Kidney (tissue), 13 donors: ENCODE measurements at regions not wholly inside any gene's neighbourhood (a gene's known extent, or its start where the extent isn't known, plus 50 kb on each side); places are given as distances from the start of the nearest gene placed in this dataset.

Experiments
- DNase-seq, 5 donors: peaks; one replicate each; pipeline ENCODE4 v3.0.0-alpha.2; 2013 to 2020
- FAIRE-seq: peaks from 2 replicates; lab custom pipeline; 2012; peaks lifted over from hg19 to GRCh38; lab: Jason Lieb, UNC
- H3K27ac ChIP-seq, 2 donors: one replicate each; pipeline ENCODE4 v1.7.0; 2013; ENCODE audit warnings: low read depth in 2 of 2, low read length in 2 of 2, inconsistent platforms in 1 of 2
- H3K27me3 ChIP-seq: one replicate; pipeline ENCODE4 v1.7.1; 2013; ENCODE audit warnings: low read length, inconsistent platforms; ENCODE audit not compliant: control insufficient read depth, insufficient read depth
- H3K36me3 ChIP-seq, 3 donors: one replicate each; pipeline versions ENCODE4 v1.7.0 to v1.7.1; 2013; ENCODE audit warnings: low read length in 3 of 3, control low read depth in 1 of 3, inconsistent platforms in 1 of 3; ENCODE audit not compliant: insufficient read depth in 3 of 3, control insufficient read depth in 2 of 3
- H3K4me1 ChIP-seq, 3 donors: one replicate each; pipeline versions ENCODE4 v1.7.0 to v1.7.1; 2013; ENCODE audit warnings: low read length in 3 of 3, inconsistent platforms in 1 of 3, low read depth in 1 of 3; ENCODE audit not compliant: control insufficient read depth in 2 of 3, insufficient read depth in 2 of 3
- H3K4me3 ChIP-seq, 3 donors: one replicate each; pipeline versions ENCODE4 v1.7.0 to v1.8.1; 2013; ENCODE audit warnings: low read length in 3 of 3, control low read depth in 1 of 3, inconsistent platforms in 1 of 3
- H3K9ac ChIP-seq, 3 donors: one replicate each; pipeline versions ENCODE4 v1.7.0 to v1.7.1; 2013; ENCODE audit warnings: low read length in 3 of 3, control low read depth in 1 of 3, inconsistent platforms in 1 of 3
- H3K9me3 ChIP-seq, 3 donors: one replicate each; pipeline versions ENCODE4 v1.7.0 to v1.7.1; 2013; ENCODE audit warnings: low read length in 3 of 3, control low read depth in 1 of 3, inconsistent platforms in 1 of 3; ENCODE audit not compliant: control insufficient read depth in 2 of 3, insufficient read depth in 1 of 3
- CTCF ChIP-seq: IDR thresholded peaks from 3 replicates; pipeline ENCODE4 v1.5.1; 2012; ENCODE audit warnings: mild to moderate bottlenecking, moderate library complexity, borderline replicate concordance; ENCODE audit not compliant: insufficient read depth; ENCODE audit errors: extremely low read depth
- intact Hi-C: fragments of 100-400 bp; cut with DNase I; formaldehyde crosslinking; loops from one replicate; pipeline ENCODE4 v1.11.1; 2022
- donor health status: control.
- donor health status: control.
- donor health status: control.
- donor health status: control.
- donor health status: control.
- donor health status: DM: yes; HTN: yes; CAD: no.
- donor health status: Normal renal cell carcinoma (clear cell type).

GRCh38 chr11:92752122-92752521, 217.3 kb upstream of the MTNR1B start:
- Histone ChIP-seq H3K27me3 (no peaks in the 10 kb centered on the region), H3K9ac (no peak overlapping the region), H3K4me3 (no peak overlapping the region), H3K36me3 (no peaks in the 10 kb centered on the region), H3K9me3 (no peaks in the 10 kb centered on the region), H3K4me1 (no peaks in the 10 kb centered on the region), H3K27ac (no peak overlapping the region)
- no peak for TF ChIP-seq CTCF
- DNase-seq (no peak), FAIRE-seq (no peak)
- intact Hi-C loops: no loop called here

GRCh38 chr11:92753161-92753560, 216.3 kb upstream of the MTNR1B start:
- intact Hi-C loops: no loop called here
- no peak for FAIRE-seq
- DNase-seq: no peak

GRCh38 chr11:92758241-92758780, 211.1 kb upstream of the MTNR1B start:
- TF ChIP-seq CTCF: no peak
- no peaks in the 10 kb centered on the region for H3K36me3 ChIP-seq
- DNase-seq: no peak
- no peak for FAIRE-seq
- H3K4me1 ChIP-seq: no peaks in the 10 kb centered on the region
- no peaks in the 10 kb centered on the region for H3K9me3 ChIP-seq
- intact Hi-C loops: no loop called here
- no peak overlapping the region for H3K27ac ChIP-seq
- H3K9ac ChIP-seq: no peak overlapping the region
- H3K4me3 ChIP-seq: no peak overlapping the region
- H3K27me3 ChIP-seq: no peaks in the 10 kb centered on the region

More at GRCh38 chr11:92753161-92753560, 216.3 kb upstream of the MTNR1B start:
- no peak overlapping the region for H3K4me3 ChIP-seq
- H3K9ac ChIP-seq: no peak overlapping the region
- H3K36me3 ChIP-seq: no peaks in the 10 kb centered on the region
- H3K27ac ChIP-seq: no peak overlapping the region
- no peak for TF ChIP-seq CTCF
- H3K9me3 ChIP-seq: no peaks in the 10 kb centered on the region
- no peaks in the 10 kb centered on the region for H3K4me1 ChIP-seq
- H3K27me3 ChIP-seq: no peaks in the 10 kb centered on the region
